ENCODE measurements at regions not wholly inside any gene's neighbourhood (a gene's known extent, or its start where the extent isn't known, plus 50 kb on each side); places are given as distances from the start of the nearest gene placed in this dataset.
"Not testable (repeated sequence)": the region's sequence is repeated elsewhere in the genome, so short reads cannot be mapped to it uniquely, and the experiment has no call there.

- Histone ChIP-seq H3K36me3 (ENCODE audit: insufficient read depth, low read length) (no peaks in the 10 kb centered on the region), H3K4me3 (no peak overlapping the region), H3K9me3 (ENCODE audit: low read depth, low read length) (no peaks in the 10 kb centered on the region), H3K27ac (no peak overlapping the region), H3K9ac (ENCODE audit: insufficient read length) (no peak overlapping the region)
- no peak for DNase-seq (ENCODE audit: low read depth, low spot score)
- no peak for TF ChIP-seq FOXP2 (optimal IDR thresholded peaks at IDR 0.05; ENCODE audit: control extremely low read depth, extremely low read length, insufficient read depth)
- no peak for TF ChIP-seq EZH2 (IDR thresholded peaks at IDR 0.05)
- no peak for TF ChIP-seq POLR2AphosphoS5 (IDR thresholded peaks at IDR 0.05; ENCODE audit: borderline replicate concordance, low read depth, low read length)
These were observed 118.3 kb upstream of the EEF2KMT start for GRCh38 chr16:5215901-5216300.

GRCh38 chr16:5214466-5214865, 116.9 kb upstream of the EEF2KMT start:
- no peak for DNase-seq (ENCODE audit: low read depth, low spot score)
- Histone ChIP-seq H3K36me3 (ENCODE audit: insufficient read depth, low read length) (no peaks in the 10 kb centered on the region), H3K9me3 (ENCODE audit: low read depth, low read length) (no peaks in the 10 kb centered on the region), H3K9ac (ENCODE audit: insufficient read length) (no peak overlapping the region), H3K27ac (no peak overlapping the region), H3K4me3 (no peak overlapping the region)
- no peak for TF ChIP-seq EZH2 (IDR thresholded peaks at IDR 0.05)
- no peak for TF ChIP-seq POLR2AphosphoS5 (IDR thresholded peaks at IDR 0.05; ENCODE audit: borderline replicate concordance, low read depth, low read length)
- no peak for TF ChIP-seq FOXP2 (optimal IDR thresholded peaks at IDR 0.05; ENCODE audit: control extremely low read depth, extremely low read length, insufficient read depth)

- not testable (repeated sequence) for H3K9me3 ChIP-seq (ENCODE audit: low read depth, low read length); H3K9ac ChIP-seq (ENCODE audit: insufficient read length); DNase-seq (ENCODE audit: low read depth, low spot score); H3K36me3 ChIP-seq (ENCODE audit: insufficient read depth, low read length); H3K27ac ChIP-seq
- peak overlapping the region; percentile 40 for H3K4me3 ChIP-seq
These were observed 114.9 kb upstream of the EEF2KMT start for GRCh38 chr16:5212501-5212900.

GRCh38 chr16:5207862-5208498, 110.4 kb upstream of the EEF2KMT start:
- not testable (repeated sequence) for H3K36me3 ChIP-seq (ENCODE audit: insufficient read depth, low read length); DNase-seq (ENCODE audit: low read depth, low spot score); H3K9me3 ChIP-seq (ENCODE audit: low read depth, low read length); H3K4me3 ChIP-seq; H3K27ac ChIP-seq; H3K9ac ChIP-seq (ENCODE audit: insufficient read length)

- DNase-seq (ENCODE audit: low read depth, low spot score), result no peak
- Histone ChIP-seq H3K36me3 (ENCODE audit: insufficient read depth, low read length) (no peaks in the 10 kb centered on the region), H3K9ac (ENCODE audit: insufficient read length) (no peak overlapping the region), H3K4me3 (no peak overlapping the region), H3K9me3 (ENCODE audit: low read depth, low read length) (no peaks in the 10 kb centered on the region), H3K27ac (no peak overlapping the region)
- no peak for TF ChIP-seq EZH2 (IDR thresholded peaks at IDR 0.05)
- TF ChIP-seq FOXP2 (optimal IDR thresholded peaks at IDR 0.05; ENCODE audit: control extremely low read depth, extremely low read length, insufficient read depth), result no peak
- no peak for TF ChIP-seq POLR2AphosphoS5 (IDR thresholded peaks at IDR 0.05; ENCODE audit: borderline replicate concordance, low read depth, low read length)
These were observed 109.5 kb upstream of the EEF2KMT start for GRCh38 chr16:5207001-5207523.

GRCh38 chr16:5206331-5206990, 108.9 kb upstream of the EEF2KMT start:
- TF ChIP-seq EZH2 (IDR thresholded peaks at IDR 0.05) (no peak), FOXP2 (optimal IDR thresholded peaks at IDR 0.05; ENCODE audit: control extremely low read depth, extremely low read length, insufficient read depth) (no peak), POLR2AphosphoS5 (IDR thresholded peaks at IDR 0.05; ENCODE audit: borderline replicate concordance, low read depth, low read length) (no peak)
- DNase-seq (ENCODE audit: low read depth, low spot score), result no peak
- Histone ChIP-seq H3K27ac (no peak overlapping the region), H3K36me3 (ENCODE audit: insufficient read depth, low read length) (no peaks in the 10 kb centered on the region), H3K9ac (ENCODE audit: insufficient read length) (no peak overlapping the region), H3K9me3 (ENCODE audit: low read depth, low read length) (no peaks in the 10 kb centered on the region), H3K4me3 (no peak overlapping the region)

- Histone ChIP-seq H3K9me3 (ENCODE audit: low read depth, low read length) (no peaks in the 10 kb centered on the region), H3K4me3 (no peak overlapping the region), H3K9ac (ENCODE audit: insufficient read length) (no peak overlapping the region), H3K36me3 (ENCODE audit: insufficient read depth, low read length) (no peaks in the 10 kb centered on the region), H3K27ac (no peak overlapping the region)
- DNase-seq (ENCODE audit: low read depth, low spot score), result no peak
- TF ChIP-seq EZH2 (IDR thresholded peaks at IDR 0.05), result no peak
- no peak for TF ChIP-seq POLR2AphosphoS5 (IDR thresholded peaks at IDR 0.05; ENCODE audit: borderline replicate concordance, low read depth, low read length)
- TF ChIP-seq FOXP2 (optimal IDR thresholded peaks at IDR 0.05; ENCODE audit: control extremely low read depth, extremely low read length, insufficient read depth), result no peak
These were observed 107.9 kb upstream of the EEF2KMT start for GRCh38 chr16:5205361-5206040.

GRCh38 chr16:5203675-5204074, 106.1 kb upstream of the EEF2KMT start:
- H3K9me3 ChIP-seq (ENCODE audit: low read depth, low read length); DNase-seq (ENCODE audit: low read depth, low spot score); H3K4me3 ChIP-seq; H3K36me3 ChIP-seq (ENCODE audit: insufficient read depth, low read length); H3K9ac ChIP-seq (ENCODE audit: insufficient read length); H3K27ac ChIP-seq: not testable (repeated sequence)

GRCh38 chr16:5200123-5200522, 102.5 kb upstream of the EEF2KMT start:
- no peak overlapping the region for H3K27ac ChIP-seq
- TF ChIP-seq FOXP2 (optimal IDR thresholded peaks at IDR 0.05; ENCODE audit: control extremely low read depth, extremely low read length, insufficient read depth) (no peak), POLR2AphosphoS5 (IDR thresholded peaks at IDR 0.05; ENCODE audit: borderline replicate concordance, low read depth, low read length) (no peak), EZH2 (IDR thresholded peaks at IDR 0.05) (no peak)
- no peak for DNase-seq (ENCODE audit: low read depth, low spot score)
- H3K9me3 ChIP-seq (ENCODE audit: low read depth, low read length), result no peaks in the 10 kb centered on the region
- H3K4me3 ChIP-seq, result no peak overlapping the region
- no peak overlapping the region for H3K9ac ChIP-seq (ENCODE audit: insufficient read length)
- no peaks in the 10 kb centered on the region for H3K36me3 ChIP-seq (ENCODE audit: insufficient read depth, low read length)

Measured in SK-N-MC (cell line).